ENCODE measurements at regions not wholly inside any gene's neighbourhood (a gene's known extent, or its start where the extent isn't known, plus 50 kb on each side); places are given as distances from the start of the nearest gene placed in this dataset.

GRCh38 chr20:48404598-48404997 lies 423.2 kb downstream of the PREX1 start:
- TF ChIP-seq, protein P1, sequence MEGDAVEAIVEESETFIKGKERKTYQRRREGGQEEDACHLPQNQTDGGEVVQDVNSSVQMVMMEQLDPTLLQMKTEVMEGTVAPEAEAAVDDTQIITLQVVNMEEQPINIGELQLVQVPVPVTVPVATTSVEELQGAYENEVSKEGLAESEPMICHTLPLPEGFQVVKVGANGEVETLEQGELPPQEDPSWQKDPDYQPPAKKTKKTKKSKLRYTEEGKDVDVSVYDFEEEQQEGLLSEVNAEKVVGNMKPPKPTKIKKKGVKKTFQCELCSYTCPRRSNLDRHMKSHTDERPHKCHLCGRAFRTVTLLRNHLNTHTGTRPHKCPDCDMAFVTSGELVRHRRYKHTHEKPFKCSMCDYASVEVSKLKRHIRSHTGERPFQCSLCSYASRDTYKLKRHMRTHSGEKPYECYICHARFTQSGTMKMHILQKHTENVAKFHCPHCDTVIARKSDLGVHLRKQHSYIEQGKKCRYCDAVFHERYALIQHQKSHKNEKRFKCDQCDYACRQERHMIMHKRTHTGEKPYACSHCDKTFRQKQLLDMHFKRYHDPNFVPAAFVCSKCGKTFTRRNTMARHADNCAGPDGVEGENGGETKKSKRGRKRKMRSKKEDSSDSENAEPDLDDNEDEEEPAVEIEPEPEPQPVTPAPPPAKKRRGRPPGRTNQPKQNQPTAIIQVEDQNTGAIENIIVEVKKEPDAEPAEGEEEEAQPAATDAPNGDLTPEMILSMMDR (conservative IDR thresholded peaks at IDR 0.05) = no peak; the same call in 1 of the 2 replicates
- no peak for TF ChIP-seq ZFX (IDR thresholded peaks at IDR 0.05)

Data from C4-2B (cell line).